HCT116 (cell line): ENCODE measurements at regions not wholly inside any gene's neighbourhood (a gene's known extent, or its start where the extent isn't known, plus 50 kb on each side); places are given as distances from the start of the nearest gene placed in this dataset.

Source experiments
- ATAC-seq: fragments of 200-7000 bp; cut with Tn5 transposase; 2 replicates; pipeline ENCODE4 v1.9.1; 2020; ENCODE audit warnings: mild to moderate bottlenecking, moderate library complexity
- BruUV-seq: library from RNA; stranded (reverse); fragments of 400-500 nt; replicated peaks from 2 replicates; lab custom pipeline; 2021; lab: Mats Ljungman, UMichigan
- CTCF ChIA-PET: fragments of 300-600 bp; sonication (Branson Sonifier 250); formaldehyde crosslinking; loops from one replicate; lab custom pipeline; 2021; ENCODE audit warnings: antibody characterized with exemption; lab: Charles Lee
- POLR2A ChIA-PET: fragments of 300-600, 350-600 bp; sonication (Branson Sonifier 250); formaldehyde crosslinking; loops from one replicate; lab custom pipeline; 2021; ENCODE audit warnings: antibody characterized with exemption; lab: Charles Lee
- RAD21 ChIA-PET, 2 experiments: fragments of 300-600 bp; sonication (Branson Sonifier 250); formaldehyde crosslinking; loops; one replicate each; lab custom pipeline; 2023; ENCODE audit warnings: low total read pairs in 2 of 2; ENCODE audit not compliant: uncharacterized antibody in 2 of 2, unreplicated experiment in 2 of 2, low non-redundant PET in 1 of 2; lab: Charles Lee
- DNase-seq: peaks from one replicate; pipeline ENCODE4 v3.0.0-alpha.2; 2010; ENCODE audit warnings: low read depth, low spot score
- H2AFZ ChIP-seq: fragments of 200-600 bp; shearing (Covaris generic), sonication (generic); 2 replicates; pipeline ENCODE4 v1.6.1; 2017; ENCODE audit warnings: low read depth, mixed run types, mixed read lengths, antibody characterized with exemption, low read length; ENCODE audit not compliant: poor library complexity, severe bottlenecking
- H3K27ac ChIP-seq: 2 replicates; pipeline ENCODE4 v1.5.1; 2012; ENCODE audit warnings: low read depth, low read length
- H3K27me3 ChIP-seq: fragments of 200-600 bp; sonication (generic); 2 replicates; pipeline ENCODE4 v1.6.1; 2016; ENCODE audit warnings: mixed run types, low read length, mixed read lengths; ENCODE audit not compliant: insufficient read depth
- H3K36me3 ChIP-seq, 2 experiments: fragments of 200-500 bp in 1 of 2; fragments of 200-600 bp in 1 of 2; sonication (Bioruptor generic) in 1 of 2; sonication (generic) in 1 of 2; 2 replicates each; pipeline versions ENCODE4 v1.5.1 to v1.6.1; 2014 to 2016; ENCODE audit warnings: low read length in 2 of 2, inconsistent platforms in 1 of 2, mixed read lengths in 1 of 2, mixed run types in 1 of 2; ENCODE audit not compliant: insufficient read depth in 2 of 2, control insufficient read depth in 1 of 2
- H3K4me1 ChIP-seq, 2 experiments: fragments of 200-600 bp in 1 of 2; sonication (generic) in 1 of 2; 2 replicates each; pipeline versions ENCODE4 v1.5.1 to v1.6.1; 2012 to 2017; ENCODE audit warnings: low read length in 2 of 2, inconsistent platforms in 1 of 2, mild to moderate bottlenecking in 1 of 2, mixed read lengths in 1 of 2, mixed run types in 1 of 2, moderate library complexity in 1 of 2; ENCODE audit not compliant: insufficient read depth in 2 of 2, control insufficient read depth in 1 of 2
- H3K4me2 ChIP-seq: fragments of 200-600 bp; sonication (generic); 2 replicates; pipeline ENCODE4 v1.6.1; 2017; ENCODE audit warnings: mixed run types, low read length, mixed read lengths
- H3K4me3 ChIP-seq, 2 experiments: fragments of 200-600 bp in 1 of 2; sonication (generic) in 1 of 2; replicated peaks in 1 of 2; 2 replicates each; pipeline ENCODE4 v1.5.1; 2011 to 2016; ENCODE audit warnings: low read length in 2 of 2, control low read depth in 1 of 2, low read depth in 1 of 2, mild to moderate bottlenecking in 1 of 2, mixed read lengths in 1 of 2, mixed run types in 1 of 2
- H3K79me2 ChIP-seq: fragments of 200-600 bp; sonication (generic); 2 replicates; pipeline ENCODE4 v1.6.1; 2017; ENCODE audit warnings: mild to moderate bottlenecking, mixed run types, low read length, moderate library complexity, mixed read lengths; ENCODE audit not compliant: insufficient read depth
- H3K9ac ChIP-seq: fragments of 200-600 bp; sonication (generic); 2 replicates; pipeline ENCODE4 v1.6.1; 2016; ENCODE audit warnings: low read length, mixed read lengths
- H3K9me2 ChIP-seq: fragments of 200-600 bp; sonication (generic), shearing (Covaris generic); 2 replicates; pipeline ENCODE4 v1.6.1; 2017; ENCODE audit warnings: mixed run types, mild to moderate bottlenecking, moderate library complexity; ENCODE audit not compliant: insufficient read depth
- H3K9me3 ChIP-seq, 2 experiments: fragments of 200-500 bp in 1 of 2; fragments of 200-600 bp in 1 of 2; sonication (Bioruptor generic) in 1 of 2; sonication (generic) in 1 of 2; 2 replicates each; pipeline ENCODE4 v1.6.1; 2014 to 2017; ENCODE audit warnings: low read length in 2 of 2, mixed read lengths in 2 of 2, inconsistent platforms in 1 of 2, low read depth in 1 of 2, mild to moderate bottlenecking in 1 of 2, mixed run types in 1 of 2, moderate library complexity in 1 of 2; ENCODE audit not compliant: control insufficient read depth in 1 of 2, insufficient read depth in 1 of 2
- H4K20me1 ChIP-seq: fragments of 200-600 bp; sonication (generic), shearing (Covaris generic); 2 replicates; pipeline ENCODE4 v1.6.1; 2017; ENCODE audit warnings: mixed run types, mild to moderate bottlenecking, moderate library complexity; ENCODE audit not compliant: insufficient read depth
- EZH2 ChIP-seq: fragments of 200-600 bp; sonication (generic); IDR thresholded peaks from 2 replicates; pipeline ENCODE4 v1.6.1; 2017; ENCODE audit warnings: antibody characterized with exemption, mixed run types
- FOSL1 ChIP-seq: IDR thresholded peaks from 2 replicates; pipeline ENCODE4 v1.6.1; 2012; ENCODE audit warnings: low read depth
- POLR2AphosphoS5 ChIP-seq: IDR thresholded peaks from 2 replicates; pipeline ENCODE4 v1.6.1; 2011; ENCODE audit warnings: mild to moderate bottlenecking, low read depth, low read length, moderate library complexity
- SIN3A ChIP-seq: IDR thresholded peaks from 2 replicates; pipeline ENCODE4 v1.6.1; 2012; ENCODE audit warnings: low read depth
- SRF ChIP-seq: IDR thresholded peaks from 2 replicates; pipeline ENCODE4 v1.6.1; 2012; ENCODE audit warnings: low read depth
- TCF7L2 ChIP-seq: IDR thresholded peaks from 2 replicates; pipeline ENCODE4 v1.7.0; 2011; ENCODE audit warnings: borderline replicate concordance, inconsistent platforms; ENCODE audit not compliant: insufficient read depth, insufficient read length; ENCODE audit errors: extremely low read depth
- YY1 ChIP-seq: IDR thresholded peaks from 2 replicates; pipeline ENCODE4 v1.6.1; 2011; ENCODE audit warnings: low read length, low read depth, moderate library complexity, mild to moderate bottlenecking; ENCODE audit not compliant: insufficient replicate concordance; ENCODE audit errors: extremely low read depth
- ZFX ChIP-seq: fragments of 450-650 bp; IDR thresholded peaks from 2 replicates; pipeline ENCODE4 v1.6.1; 2017
- intact Hi-C: fragments of 100-400 bp; cut with micrococcal nuclease; formaldehyde crosslinking; loops from 2 replicates; pipeline ENCODE4 v1.10.0; 2022
- TF ChIP-seq, protein P1 (sequence below): IDR thresholded peaks from 2 replicates; pipeline ENCODE4 v1.6.1; 2012; ENCODE audit warnings: low read depth
- TF ChIP-seq, protein P2 (sequence below): IDR thresholded peaks from 2 replicates; pipeline ENCODE4 v1.6.1; 2012
- TF ChIP-seq, protein P3 (sequence below): IDR thresholded peaks from 2 replicates; pipeline ENCODE4 v1.6.1; 2011; ENCODE audit warnings: mild to moderate bottlenecking, low read length, moderate library complexity; ENCODE audit not compliant: insufficient replicate concordance; ENCODE audit errors: extremely low read depth

DNA sequence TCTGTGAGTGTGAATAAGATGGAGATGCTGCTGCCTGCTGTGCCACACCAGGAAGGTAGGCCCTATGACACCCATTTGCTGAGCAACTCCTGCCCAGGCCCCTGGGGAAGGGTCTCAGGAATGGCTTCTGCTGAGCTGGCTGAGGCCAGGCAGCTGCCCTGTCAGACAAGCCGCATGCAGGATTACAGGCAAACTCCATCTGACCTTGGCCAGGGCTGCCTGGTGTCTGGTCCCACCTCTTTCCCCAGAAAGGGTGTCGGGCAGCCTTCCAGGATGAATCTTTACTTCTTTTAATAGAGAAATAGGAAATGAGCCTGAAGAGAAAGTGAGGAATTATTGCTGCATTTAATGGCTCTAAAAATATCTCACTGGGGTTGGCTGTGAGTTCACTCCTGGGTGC lies 182.5 kb downstream of the IRX5 start:
- no peak overlapping the region for H2AFZ ChIP-seq
- no peak overlapping the region for H3K4me2 ChIP-seq
- no peak for DNase-seq
- BruUV-seq: no TSS peak
- H3K9me3 ChIP-seq: no peaks in the 10 kb centered on the region
- no peak overlapping the region for H3K9ac ChIP-seq
- H3K27ac ChIP-seq: no peak overlapping the region
- intact Hi-C loops: no loop called here
- H3K4me1 ChIP-seq: no peaks in the 10 kb centered on the region
- ATAC-seq: no peak
- H3K27me3 ChIP-seq: peaks cover 15% of the 10 kb centered on the region; the same call in 1 of the 2 replicates
- H3K79me2 ChIP-seq: no peaks in the 10 kb centered on the region
- no peaks in the 10 kb centered on the region for H3K36me3 ChIP-seq
- ChIA-PET RAD21 (no interaction called here), CTCF (no interaction called here), POLR2A (no interaction called here)
- H3K4me3 ChIP-seq: no peak overlapping the region
- no peaks in the 10 kb centered on the region for H3K9me2 ChIP-seq
- TF ChIP-seq SRF (no peak), EZH2 (no peak), YY1 (no peak), TCF7L2 (no peak), SIN3A (no peak), FOSL1 (no peak), ZFX (no peak), POLR2AphosphoS5 (no peak)
- TF ChIP-seq, protein P1, sequence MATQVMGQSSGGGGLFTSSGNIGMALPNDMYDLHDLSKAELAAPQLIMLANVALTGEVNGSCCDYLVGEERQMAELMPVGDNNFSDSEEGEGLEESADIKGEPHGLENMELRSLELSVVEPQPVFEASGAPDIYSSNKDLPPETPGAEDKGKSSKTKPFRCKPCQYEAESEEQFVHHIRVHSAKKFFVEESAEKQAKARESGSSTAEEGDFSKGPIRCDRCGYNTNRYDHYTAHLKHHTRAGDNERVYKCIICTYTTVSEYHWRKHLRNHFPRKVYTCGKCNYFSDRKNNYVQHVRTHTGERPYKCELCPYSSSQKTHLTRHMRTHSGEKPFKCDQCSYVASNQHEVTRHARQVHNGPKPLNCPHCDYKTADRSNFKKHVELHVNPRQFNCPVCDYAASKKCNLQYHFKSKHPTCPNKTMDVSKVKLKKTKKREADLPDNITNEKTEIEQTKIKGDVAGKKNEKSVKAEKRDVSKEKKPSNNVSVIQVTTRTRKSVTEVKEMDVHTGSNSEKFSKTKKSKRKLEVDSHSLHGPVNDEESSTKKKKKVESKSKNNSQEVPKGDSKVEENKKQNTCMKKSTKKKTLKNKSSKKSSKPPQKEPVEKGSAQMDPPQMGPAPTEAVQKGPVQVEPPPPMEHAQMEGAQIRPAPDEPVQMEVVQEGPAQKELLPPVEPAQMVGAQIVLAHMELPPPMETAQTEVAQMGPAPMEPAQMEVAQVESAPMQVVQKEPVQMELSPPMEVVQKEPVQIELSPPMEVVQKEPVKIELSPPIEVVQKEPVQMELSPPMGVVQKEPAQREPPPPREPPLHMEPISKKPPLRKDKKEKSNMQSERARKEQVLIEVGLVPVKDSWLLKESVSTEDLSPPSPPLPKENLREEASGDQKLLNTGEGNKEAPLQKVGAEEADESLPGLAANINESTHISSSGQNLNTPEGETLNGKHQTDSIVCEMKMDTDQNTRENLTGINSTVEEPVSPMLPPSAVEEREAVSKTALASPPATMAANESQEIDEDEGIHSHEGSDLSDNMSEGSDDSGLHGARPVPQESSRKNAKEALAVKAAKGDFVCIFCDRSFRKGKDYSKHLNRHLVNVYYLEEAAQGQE: no peak
- TF ChIP-seq, protein P2, sequence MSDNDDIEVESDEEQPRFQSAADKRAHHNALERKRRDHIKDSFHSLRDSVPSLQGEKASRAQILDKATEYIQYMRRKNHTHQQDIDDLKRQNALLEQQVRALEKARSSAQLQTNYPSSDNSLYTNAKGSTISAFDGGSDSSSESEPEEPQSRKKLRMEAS: no peak
- TF ChIP-seq, protein P3, sequence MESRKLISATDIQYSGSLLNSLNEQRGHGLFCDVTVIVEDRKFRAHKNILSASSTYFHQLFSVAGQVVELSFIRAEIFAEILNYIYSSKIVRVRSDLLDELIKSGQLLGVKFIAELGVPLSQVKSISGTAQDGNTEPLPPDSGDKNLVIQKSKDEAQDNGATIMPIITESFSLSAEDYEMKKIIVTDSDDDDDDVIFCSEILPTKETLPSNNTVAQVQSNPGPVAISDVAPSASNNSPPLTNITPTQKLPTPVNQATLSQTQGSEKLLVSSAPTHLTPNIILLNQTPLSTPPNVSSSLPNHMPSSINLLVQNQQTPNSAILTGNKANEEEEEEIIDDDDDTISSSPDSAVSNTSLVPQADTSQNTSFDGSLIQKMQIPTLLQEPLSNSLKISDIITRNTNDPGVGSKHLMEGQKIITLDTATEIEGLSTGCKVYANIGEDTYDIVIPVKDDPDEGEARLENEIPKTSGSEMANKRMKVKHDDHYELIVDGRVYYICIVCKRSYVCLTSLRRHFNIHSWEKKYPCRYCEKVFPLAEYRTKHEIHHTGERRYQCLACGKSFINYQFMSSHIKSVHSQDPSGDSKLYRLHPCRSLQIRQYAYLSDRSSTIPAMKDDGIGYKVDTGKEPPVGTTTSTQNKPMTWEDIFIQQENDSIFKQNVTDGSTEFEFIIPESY: no peak
- TF ChIP-seq, all 23 proteins: peak for 0
- H4K20me1 ChIP-seq: no peaks in the 10 kb centered on the region
